ENCODE measurements at regions not wholly inside any gene's neighbourhood (a gene's known extent, or its start where the extent isn't known, plus 50 kb on each side); places are given as distances from the start of the nearest gene placed in this dataset.
"Not testable (repeated sequence)": the region's sequence is repeated elsewhere in the genome, so short reads cannot be mapped to it uniquely, and the experiment has no call there.

- DNase-seq: no peak
Measured at GRCh38 chr12:89839444-89839843, 130.8 kb upstream of the ATP2B1 start.

GRCh38 chr12:89838833-89839232 lies 130.2 kb upstream of the ATP2B1 start:
- no peak for DNase-seq

GRCh38 chr12:89836026-89836425 lies 127.4 kb upstream of the ATP2B1 start:
- no peak for DNase-seq

- DNase-seq: no peak
Measured at GRCh38 chr12:89834676-89835075, 126.0 kb upstream of the ATP2B1 start.

GRCh38 chr12:89833337-89834252 lies 125.0 kb upstream of the ATP2B1 start:
- no peak for DNase-seq

GRCh38 chr12:89832336-89832735 lies 123.7 kb upstream of the ATP2B1 start:
- no peak for DNase-seq

- DNase-seq: no peak
Measured at GRCh38 chr12:89831310-89832095, 122.9 kb upstream of the ATP2B1 start.

GRCh38 chr12:89829434-89829975 lies 120.9 kb upstream of the ATP2B1 start:
- DNase-seq: no peak

GRCh38 chr12:89828575-89828974 lies 119.9 kb upstream of the ATP2B1 start:
- no peak for DNase-seq

GRCh38 chr12:89827592-89827991 lies 119.0 kb upstream of the ATP2B1 start:
- DNase-seq: no peak

GRCh38 chr12:89826468-89826867 lies 117.8 kb upstream of the ATP2B1 start:
- DNase-seq: no peak

- no peak for DNase-seq
Measured at GRCh38 chr12:89825591-89826449, 117.2 kb upstream of the ATP2B1 start.

- DNase-seq: no peak
Measured at GRCh38 chr12:89824822-89825221, 116.2 kb upstream of the ATP2B1 start.

- not testable (repeated sequence) for DNase-seq
Measured at GRCh38 chr12:89822992-89823391, 114.4 kb upstream of the ATP2B1 start.

GRCh38 chr12:89821896-89822295 lies 113.3 kb upstream of the ATP2B1 start:
- DNase-seq: no peak

GRCh38 chr12:89817501-89818226 lies 109.0 kb upstream of the ATP2B1 start:
- no peak for DNase-seq

GRCh38 chr12:89815225-89815624 lies 106.6 kb upstream of the ATP2B1 start:
- no peak for DNase-seq

GRCh38 chr12:89803412-89803811 lies 94.8 kb upstream of the ATP2B1 start:
- DNase-seq: no peak

GRCh38 chr12:89801284-89801683 lies 92.6 kb upstream of the ATP2B1 start:
- DNase-seq: no peak

- DNase-seq: no peak
Measured at GRCh38 chr12:89800435-89800834, 91.8 kb upstream of the ATP2B1 start.

GRCh38 chr12:89799316-89799715 lies 90.7 kb upstream of the ATP2B1 start:
- no peak for DNase-seq

- no peak for DNase-seq
Measured at GRCh38 chr12:89797436-89797835, 88.8 kb upstream of the ATP2B1 start.

Measured in hindlimb muscle (tissue), 1 donor.